ENCODE measurements at regions not wholly inside any gene's neighbourhood (a gene's known extent, or its start where the extent isn't known, plus 50 kb on each side); places are given as distances from the start of the nearest gene placed in this dataset.

- BruUV-seq (replicated peaks), result no TSS peak
- no peaks in the 10 kb centered on the region for H3K36me3 Mint-ChIP-seq (ENCODE audit: insufficient read depth, unreplicated experiment)
- no peaks in the 10 kb centered on the region for H3K4me1 Mint-ChIP-seq (ENCODE audit: low read depth, unreplicated experiment)
Observed at GRCh38 chr14:52121441-52121840, 52.6 kb upstream of the NID2 start.

DNA sequence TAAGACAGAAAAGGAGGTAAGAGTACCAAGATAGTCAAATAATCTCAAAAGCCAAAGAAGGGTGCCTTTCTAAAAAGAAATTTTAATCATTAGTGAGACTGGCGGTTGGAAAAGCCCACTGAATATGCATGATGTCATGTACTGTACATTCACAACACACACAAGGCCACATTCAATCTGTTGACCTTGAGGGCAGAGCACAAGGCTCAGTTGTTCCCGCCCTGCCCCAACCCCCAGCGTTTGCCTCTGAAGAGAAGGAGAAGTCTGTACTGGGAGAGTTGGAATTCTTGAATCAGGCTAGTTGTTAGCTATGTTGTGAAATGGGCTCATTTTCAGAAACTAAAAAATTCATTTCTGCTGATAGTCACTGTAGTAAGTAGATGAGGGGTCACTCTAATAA, 50.2 kb upstream of the NID2 start:
- Mint-ChIP-seq H3K4me3 (ENCODE audit: low read depth, unreplicated experiment) (no peak overlapping the region), H3K36me3 (ENCODE audit: insufficient read depth, unreplicated experiment) (no peaks in the 10 kb centered on the region)

More at GRCh38 chr14:52121441-52121840, 52.6 kb upstream of the NID2 start:
- no peak for DNase-seq
- TF ChIP-seq, protein P1, sequence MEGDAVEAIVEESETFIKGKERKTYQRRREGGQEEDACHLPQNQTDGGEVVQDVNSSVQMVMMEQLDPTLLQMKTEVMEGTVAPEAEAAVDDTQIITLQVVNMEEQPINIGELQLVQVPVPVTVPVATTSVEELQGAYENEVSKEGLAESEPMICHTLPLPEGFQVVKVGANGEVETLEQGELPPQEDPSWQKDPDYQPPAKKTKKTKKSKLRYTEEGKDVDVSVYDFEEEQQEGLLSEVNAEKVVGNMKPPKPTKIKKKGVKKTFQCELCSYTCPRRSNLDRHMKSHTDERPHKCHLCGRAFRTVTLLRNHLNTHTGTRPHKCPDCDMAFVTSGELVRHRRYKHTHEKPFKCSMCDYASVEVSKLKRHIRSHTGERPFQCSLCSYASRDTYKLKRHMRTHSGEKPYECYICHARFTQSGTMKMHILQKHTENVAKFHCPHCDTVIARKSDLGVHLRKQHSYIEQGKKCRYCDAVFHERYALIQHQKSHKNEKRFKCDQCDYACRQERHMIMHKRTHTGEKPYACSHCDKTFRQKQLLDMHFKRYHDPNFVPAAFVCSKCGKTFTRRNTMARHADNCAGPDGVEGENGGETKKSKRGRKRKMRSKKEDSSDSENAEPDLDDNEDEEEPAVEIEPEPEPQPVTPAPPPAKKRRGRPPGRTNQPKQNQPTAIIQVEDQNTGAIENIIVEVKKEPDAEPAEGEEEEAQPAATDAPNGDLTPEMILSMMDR (IDR thresholded peaks at IDR 0.05; ENCODE audit: unreplicated experiment), result no peak
- Mint-ChIP-seq H3K4me3 (ENCODE audit: low read depth, unreplicated experiment) (no peak overlapping the region), H3K27me3 (ENCODE audit: unreplicated experiment) (peaks cover 23% of the 10 kb centered on the region), H3K9me3 (ENCODE audit: low read depth, unreplicated experiment) (no peaks in the 10 kb centered on the region), H3K27ac (ENCODE audit: unreplicated experiment) (no peak overlapping the region)
- intact Hi-C loops (cut with micrococcal nuclease; ENCODE audit: unreplicated experiment), result no loop called here
- CTCF ChIA-PET, result no interaction called here

More for the DNA sequence above, 50.2 kb upstream of the NID2 start:
- peaks cover 11% of the 10 kb centered on the region for H3K27me3 Mint-ChIP-seq (ENCODE audit: unreplicated experiment)
- H3K4me1 Mint-ChIP-seq (ENCODE audit: low read depth, unreplicated experiment), result no peaks in the 10 kb centered on the region
- H3K9me3 Mint-ChIP-seq (ENCODE audit: low read depth, unreplicated experiment), result no peaks in the 10 kb centered on the region
- intact Hi-C loops (cut with micrococcal nuclease; ENCODE audit: unreplicated experiment), result no loop called here
- TF ChIP-seq, protein P1 (IDR thresholded peaks at IDR 0.05; ENCODE audit: unreplicated experiment), result no peak
- CTCF ChIA-PET, result interaction anchor here (0.7 kb wide), 1 partner anchor 845 kb away, joined by 7 read pairs; no protein-coding TSS in a partner anchor
- no TSS peak for BruUV-seq (replicated peaks)
- H3K27ac Mint-ChIP-seq (ENCODE audit: unreplicated experiment), result no peak overlapping the region
- no peak for DNase-seq

Measured in Calu3 (cell line).